WTC11 (cell line): ENCODE measurements at regions not wholly inside any gene's neighbourhood (a gene's known extent, or its start where the extent isn't known, plus 50 kb on each side); places are given as distances from the start of the nearest gene placed in this dataset.

Source experiments
- CTCF ChIP-seq: fragments of 200-600 bp; IDR thresholded peaks from 2 replicates; pipeline ENCODE4 v1.8.0; 2022; ENCODE audit warnings: antibody characterized with exemption
- RELA ChIP-seq: sonication (generic); formaldehyde crosslinking; IDR thresholded peaks from 2 replicates; pipeline ENCODE4 v1.8.1; 2022; ENCODE audit warnings: missing genetic modification reagents, mild to moderate bottlenecking, borderline replicate concordance

GRCh38 chr4:75251547-75251946, 262.7 kb downstream of the RCHY1 start:
- TF ChIP-seq CTCF: no peak
- TF ChIP-seq RELA (CRISPR knock-in tag): no peak
